GM12891 (cell line): ENCODE measurements at regions not wholly inside any gene's neighbourhood (a gene's known extent, or its start where the extent isn't known, plus 50 kb on each side); places are given as distances from the start of the nearest gene placed in this dataset.

Experiments
- PAX5 ChIP-seq: IDR thresholded peaks from 2 replicates; pipeline ENCODE4 v1.6.1; 2011; ENCODE audit warnings: low read length, moderate library complexity, mild to moderate bottlenecking; ENCODE audit not compliant: insufficient read depth, severe bottlenecking
- POLR2A ChIP-seq: IDR thresholded peaks from 2 replicates; pipeline ENCODE4 v1.6.1; 2011; ENCODE audit warnings: low read depth, low read length, control low read depth
- POLR2AphosphoS5 ChIP-seq: IDR thresholded peaks from 2 replicates; pipeline ENCODE4 v1.6.1; 2011; ENCODE audit warnings: low read depth, low read length, control low read depth
- POU2F2 ChIP-seq: IDR thresholded peaks from 2 replicates; pipeline ENCODE4 v1.6.1; 2011; ENCODE audit warnings: low read depth, mild to moderate bottlenecking, control low read depth, low read length, moderate library complexity
- SPI1 ChIP-seq: IDR thresholded peaks from 2 replicates; pipeline ENCODE4 v1.6.1; 2011; ENCODE audit warnings: low read depth, low read length, control low read depth
- TAF1 ChIP-seq: IDR thresholded peaks from 2 replicates; pipeline ENCODE4 v1.6.1; 2011; ENCODE audit warnings: low read depth, low read length, control low read depth

DNA sequence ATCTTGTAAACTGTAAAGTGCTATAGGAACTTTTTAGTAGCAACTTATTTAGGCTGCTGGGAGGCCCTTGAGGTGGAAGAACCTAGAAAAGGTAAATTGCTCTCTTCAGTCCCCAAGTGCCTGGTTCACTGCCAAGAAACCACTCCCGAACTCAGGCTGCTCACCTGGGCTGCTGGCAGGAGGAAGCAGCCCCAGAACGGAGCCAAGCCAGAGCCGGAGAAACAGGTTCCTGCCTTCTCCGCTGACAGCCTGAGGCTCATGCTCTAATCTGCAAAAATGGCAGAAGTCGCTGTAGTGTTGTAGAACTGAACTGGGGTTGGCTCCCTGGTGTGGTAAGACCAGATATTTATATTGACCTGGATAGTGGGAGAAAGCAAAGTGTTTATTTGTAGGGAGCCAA lies 136.0 kb downstream of the CUL2 start:
- TF ChIP-seq POLR2AphosphoS5 = no peak
- TF ChIP-seq POLR2A = no peak
- no peak for TF ChIP-seq PAX5
- TF ChIP-seq TAF1 = no peak
- TF ChIP-seq POU2F2 = no peak
- TF ChIP-seq SPI1 = no peak
